Thymus (tissue), 11 donors: ENCODE measurements at regions not wholly inside any gene's neighbourhood (a gene's known extent, or its start where the extent isn't known, plus 50 kb on each side); places are given as distances from the start of the nearest gene placed in this dataset.
"Not testable (repeated sequence)": the region's sequence is repeated elsewhere in the genome, so short reads cannot be mapped to it uniquely, and the experiment has no call there.

Experiments used
- DNase-seq, 9 donors: peaks; one replicate each; pipeline ENCODE4 v3.0.0-alpha.2; 2013; ENCODE audit warnings: low spot score in 9 of 9, low read depth in 6 of 9, missing footprints in 1 of 9
- H3K27ac ChIP-seq, 2 donors: one replicate each; pipeline ENCODE4 v1.5.1; 2013; ENCODE audit warnings: control low read depth in 1 of 2, low read depth in 1 of 2, low read length in 1 of 2, mild to moderate bottlenecking in 1 of 2, moderate library complexity in 1 of 2
- H3K27me3 ChIP-seq, 2 donors: one replicate each; pipeline ENCODE4 v1.5.1; 2013; ENCODE audit warnings: low read length in 1 of 2; ENCODE audit not compliant: control insufficient read depth in 2 of 2, insufficient read depth in 1 of 2
- H3K36me3 ChIP-seq, 2 donors: one replicate each; pipeline ENCODE4 v1.5.1; 2013; ENCODE audit warnings: low read length in 1 of 2, mild to moderate bottlenecking in 1 of 2, moderate library complexity in 1 of 2; ENCODE audit not compliant: control insufficient read depth in 2 of 2, insufficient read depth in 2 of 2
- H3K4me1 ChIP-seq, 2 donors: one replicate each; pipeline ENCODE4 v1.5.1; 2013; ENCODE audit warnings: low read length in 2 of 2; ENCODE audit not compliant: control insufficient read depth in 2 of 2, insufficient read depth in 2 of 2
- H3K4me3 ChIP-seq, 2 donors: one replicate each; pipeline ENCODE4 v1.5.1; 2013; ENCODE audit warnings: low read length in 2 of 2, control low read depth in 1 of 2, mild to moderate bottlenecking in 1 of 2
- H3K9me3 ChIP-seq, 2 donors: one replicate each; pipeline ENCODE4 v1.5.1; 2013; ENCODE audit warnings: low read length in 1 of 2, mild to moderate bottlenecking in 1 of 2; ENCODE audit not compliant: control insufficient read depth in 2 of 2, insufficient read depth in 1 of 2
- WGBS: extraction: QIAGEN DNeasy Blood & Tissue Kit; methylation state at CpG from one replicate; pipeline ENCODE4 v1.1.7; 2013; 5-methylcytosine and 5-hydroxymethylcytosine counted together
- donor health status: healthy.

- Histone ChIP-seq H3K27ac (peak overlapping the region in 1 of 2 donors; percentile 71), H3K9me3 (peaks cover 0 to 3% of the 10 kb centered on the region in 2 donors), H3K4me3 (no peak overlapping the region), H3K36me3 (no peaks in the 10 kb centered on the region), H3K4me1 (peaks cover 34 to 55% of the 10 kb centered on the region in 2 donors), H3K27me3 (no peaks in the 10 kb centered on the region)
- WGBS: 63% methylated on average over 10 of the region's 10 CpGs
- peak in 1 of 9 donors; percentile 64 for DNase-seq
Observed at GRCh38 chr22:48071305-48071704, 1308.9 kb downstream of the TBC1D22A start.

GRCh38 chr22:48070760-48071159, 1308.3 kb downstream of the TBC1D22A start:
- WGBS: 92% methylated on average over 4 of the region's 4 CpGs
- Histone ChIP-seq H3K9me3 (peaks cover 0 to 3% of the 10 kb centered on the region in 2 donors), H3K4me3 (no peak overlapping the region), H3K4me1 (peaks cover 38 to 55% of the 10 kb centered on the region in 2 donors), H3K36me3 (no peaks in the 10 kb centered on the region), H3K27ac (peak overlapping the region in 1 of 2 donors; percentile 71), H3K27me3 (no peaks in the 10 kb centered on the region)
- peak in 1 of 9 donors; percentile 63 for DNase-seq

GRCh38 chr22:48070083-48070482, 1307.6 kb downstream of the TBC1D22A start:
- Histone ChIP-seq H3K27me3 (no peaks in the 10 kb centered on the region), H3K36me3 (no peaks in the 10 kb centered on the region), H3K27ac (peak overlapping the region in 1 of 2 donors; percentile 26), H3K4me1 (peaks cover 37 to 51% of the 10 kb centered on the region in 2 donors), H3K4me3 (no peak overlapping the region), H3K9me3 (peaks cover 0 to 3% of the 10 kb centered on the region in 2 donors)
- no peak for DNase-seq
- 91% methylated on average over 9 of the region's 9 CpGs for WGBS

GRCh38 chr22:48069256-48069655, 1306.8 kb downstream of the TBC1D22A start:
- H3K4me3 ChIP-seq: no peak overlapping the region
- peaks cover 0 to 3% of the 10 kb centered on the region in 2 donors for H3K9me3 ChIP-seq
- 97% methylated on average over 2 of the region's 2 CpGs for WGBS

GRCh38 chr22:48068323-48068885, 1306.0 kb downstream of the TBC1D22A start:
- DNase-seq: no peak

More at GRCh38 chr22:48069256-48069655, 1306.8 kb downstream of the TBC1D22A start:
- no peak for DNase-seq
- Histone ChIP-seq H3K27me3 (no peaks in the 10 kb centered on the region), H3K36me3 (no peaks in the 10 kb centered on the region), H3K27ac (no peak overlapping the region), H3K4me1 (peaks cover 39 to 51% of the 10 kb centered on the region in 2 donors)

GRCh38 chr22:48065892-48066291, 1303.4 kb downstream of the TBC1D22A start:
- Histone ChIP-seq H3K4me1 (peaks cover 41 to 49% of the 10 kb centered on the region in 2 donors), H3K27me3 (no peaks in the 10 kb centered on the region), H3K4me3 (no peak overlapping the region), H3K27ac (no peak overlapping the region), H3K36me3 (no peaks in the 10 kb centered on the region), H3K9me3 (peaks cover 0 to 3% of the 10 kb centered on the region in 2 donors)
- WGBS: 96% methylated on average over 7 of the region's 7 CpGs
- DNase-seq: no peak

More at GRCh38 chr22:48068323-48068885, 1306.0 kb downstream of the TBC1D22A start:
- Histone ChIP-seq H3K27ac (no peak overlapping the region), H3K4me3 (no peak overlapping the region), H3K36me3 (no peaks in the 10 kb centered on the region), H3K4me1 (peaks cover 48 to 59% of the 10 kb centered on the region in 2 donors), H3K27me3 (no peaks in the 10 kb centered on the region), H3K9me3 (peaks cover 0 to 3% of the 10 kb centered on the region in 2 donors)
- WGBS: 95% methylated on average over 18 of the region's 18 CpGs

DNA sequence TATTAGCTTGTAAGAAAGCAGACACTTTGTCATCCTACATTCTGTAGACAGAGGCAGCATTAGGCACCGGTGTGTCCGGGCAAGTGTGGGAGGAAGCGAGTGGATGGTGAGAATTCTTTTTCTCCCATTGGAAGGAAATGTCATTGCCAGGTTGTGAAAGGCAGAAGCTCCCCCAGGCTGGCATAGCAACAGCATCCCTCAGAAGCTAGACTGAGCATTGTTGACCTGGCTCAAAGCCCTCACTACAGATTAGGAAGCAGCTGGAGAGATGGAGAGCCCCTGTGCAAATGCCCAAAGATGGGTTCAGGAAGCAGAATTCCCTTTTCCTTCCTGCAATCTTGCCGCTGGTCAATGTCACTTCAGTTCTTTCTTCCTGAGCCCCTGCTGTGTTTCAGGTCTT, 1299.3 kb downstream of the TBC1D22A start:
- no peaks in the 10 kb centered on the region for H3K27me3 ChIP-seq
- no peak for DNase-seq
- peaks cover 41 to 50% of the 10 kb centered on the region in 2 donors for H3K4me1 ChIP-seq
- no peaks in the 10 kb centered on the region for H3K9me3 ChIP-seq
- WGBS: 81% methylated on average over 4 of the region's 4 CpGs
- H3K36me3 ChIP-seq: no peaks in the 10 kb centered on the region
- H3K4me3 ChIP-seq: no peak overlapping the region
- H3K27ac ChIP-seq: no peak overlapping the region

DNA sequence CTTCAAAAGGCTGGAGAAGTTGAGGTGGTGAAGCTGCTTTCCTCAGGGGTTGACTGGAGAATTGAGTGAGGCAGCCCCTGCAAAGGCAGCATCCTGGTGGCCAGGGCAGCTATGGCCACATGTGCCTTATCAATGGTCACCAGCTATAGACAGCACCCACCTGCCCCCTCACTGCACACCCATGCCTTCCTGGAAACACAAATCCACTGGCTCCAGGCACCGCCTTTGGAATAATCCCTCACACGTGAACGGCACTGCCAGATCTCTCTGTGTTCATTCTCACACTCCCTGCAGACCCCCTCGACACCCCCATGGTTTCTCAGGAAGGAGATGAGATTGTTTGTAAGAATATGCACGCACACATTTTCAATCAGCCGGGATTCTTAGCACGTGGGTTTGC, 1297.8 kb downstream of the TBC1D22A start:
- 90% methylated on average over 7 of the region's 7 CpGs for WGBS
- peaks cover 29 to 39% of the 10 kb centered on the region in 2 donors for H3K4me1 ChIP-seq

DNA sequence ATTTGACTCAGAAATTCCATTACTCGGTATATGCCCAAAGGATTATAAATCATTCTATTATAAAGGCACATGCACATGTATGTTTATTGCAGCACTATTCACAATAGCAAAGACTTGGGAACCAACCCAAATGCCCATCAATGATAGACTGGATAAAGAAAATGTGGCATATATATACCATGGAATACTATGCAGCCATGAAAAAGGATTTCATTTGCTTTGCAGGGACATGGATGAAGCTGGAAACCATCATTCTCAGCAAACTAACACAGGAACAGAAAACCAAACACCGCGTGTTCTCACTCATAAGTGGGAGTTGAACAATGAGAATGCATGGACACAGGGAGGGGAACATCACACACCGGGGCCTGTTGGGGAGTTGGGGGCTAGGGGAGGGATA, 1297.1 kb downstream of the TBC1D22A start:
- not testable (repeated sequence) for H3K27me3 ChIP-seq, H3K9me3 ChIP-seq, DNase-seq, H3K4me3 ChIP-seq, H3K27ac ChIP-seq, H3K36me3 ChIP-seq
- WGBS: 98% methylated on average over 4 of the region's 4 CpGs
- H3K4me1 ChIP-seq: peaks cover 29 to 40% of the 10 kb centered on the region in 2 donors

More for the DNA sequence above, 1297.8 kb downstream of the TBC1D22A start:
- no peak overlapping the region for H3K27ac ChIP-seq
- H3K9me3 ChIP-seq: no peaks in the 10 kb centered on the region
- H3K4me3 ChIP-seq: no peak overlapping the region
- H3K27me3 ChIP-seq: no peaks in the 10 kb centered on the region
- no peak for DNase-seq
- no peaks in the 10 kb centered on the region for H3K36me3 ChIP-seq
